ENCODE measurements at regions not wholly inside any gene's neighbourhood (a gene's known extent, or its start where the extent isn't known, plus 50 kb on each side); places are given as distances from the start of the nearest gene placed in this dataset.
"Not testable (repeated sequence)": the region's sequence is repeated elsewhere in the genome, so short reads cannot be mapped to it uniquely, and the experiment has no call there.

DNA sequence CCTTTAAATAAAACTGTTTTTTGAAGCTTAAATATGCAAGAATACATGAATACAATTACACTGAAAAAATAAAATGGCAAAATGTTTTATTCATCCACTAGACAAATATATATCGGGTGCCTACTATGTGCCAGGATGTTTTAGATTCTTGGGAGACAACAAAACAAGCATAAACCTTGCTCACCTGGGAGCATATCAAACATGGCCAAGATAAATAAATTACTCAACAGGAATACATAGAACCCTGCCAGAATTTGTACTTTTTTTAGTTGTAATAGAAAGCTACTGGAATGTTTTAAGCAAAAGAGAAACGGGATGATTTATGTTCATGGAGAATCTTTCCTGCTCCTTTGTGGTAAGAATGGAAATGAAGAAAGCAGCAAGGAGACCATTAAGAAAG lies 2358.5 kb upstream of the PCDH20 start:
- no peaks in the 10 kb centered on the region for H3K27me3 ChIP-seq (replicated peaks; ENCODE audit: insufficient read depth)
- 24% methylated on average over 2 of the region's 2 CpGs for WGBS
- no peak for TF ChIP-seq POLR2AphosphoS5 (IDR thresholded peaks at IDR 0.05)
- TF ChIP-seq POLR2A (IDR thresholded peaks at IDR 0.05): no peak
- TF ChIP-seq, protein P1, sequence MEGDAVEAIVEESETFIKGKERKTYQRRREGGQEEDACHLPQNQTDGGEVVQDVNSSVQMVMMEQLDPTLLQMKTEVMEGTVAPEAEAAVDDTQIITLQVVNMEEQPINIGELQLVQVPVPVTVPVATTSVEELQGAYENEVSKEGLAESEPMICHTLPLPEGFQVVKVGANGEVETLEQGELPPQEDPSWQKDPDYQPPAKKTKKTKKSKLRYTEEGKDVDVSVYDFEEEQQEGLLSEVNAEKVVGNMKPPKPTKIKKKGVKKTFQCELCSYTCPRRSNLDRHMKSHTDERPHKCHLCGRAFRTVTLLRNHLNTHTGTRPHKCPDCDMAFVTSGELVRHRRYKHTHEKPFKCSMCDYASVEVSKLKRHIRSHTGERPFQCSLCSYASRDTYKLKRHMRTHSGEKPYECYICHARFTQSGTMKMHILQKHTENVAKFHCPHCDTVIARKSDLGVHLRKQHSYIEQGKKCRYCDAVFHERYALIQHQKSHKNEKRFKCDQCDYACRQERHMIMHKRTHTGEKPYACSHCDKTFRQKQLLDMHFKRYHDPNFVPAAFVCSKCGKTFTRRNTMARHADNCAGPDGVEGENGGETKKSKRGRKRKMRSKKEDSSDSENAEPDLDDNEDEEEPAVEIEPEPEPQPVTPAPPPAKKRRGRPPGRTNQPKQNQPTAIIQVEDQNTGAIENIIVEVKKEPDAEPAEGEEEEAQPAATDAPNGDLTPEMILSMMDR (IDR thresholded peaks at IDR 0.05): no peak
- DNase-seq (ENCODE audit: low spot score): no peak
- H3K9me3 ChIP-seq: no peaks in the 10 kb centered on the region
- H3K4me3 ChIP-seq: no peak overlapping the region
- H3K27ac ChIP-seq: no peak overlapping the region
- no peaks in the 10 kb centered on the region for H3K4me1 ChIP-seq (replicated peaks)
- H3K36me3 ChIP-seq: no peaks in the 10 kb centered on the region
- intact Hi-C loops (cut with DNase I): no loop called here

DNA sequence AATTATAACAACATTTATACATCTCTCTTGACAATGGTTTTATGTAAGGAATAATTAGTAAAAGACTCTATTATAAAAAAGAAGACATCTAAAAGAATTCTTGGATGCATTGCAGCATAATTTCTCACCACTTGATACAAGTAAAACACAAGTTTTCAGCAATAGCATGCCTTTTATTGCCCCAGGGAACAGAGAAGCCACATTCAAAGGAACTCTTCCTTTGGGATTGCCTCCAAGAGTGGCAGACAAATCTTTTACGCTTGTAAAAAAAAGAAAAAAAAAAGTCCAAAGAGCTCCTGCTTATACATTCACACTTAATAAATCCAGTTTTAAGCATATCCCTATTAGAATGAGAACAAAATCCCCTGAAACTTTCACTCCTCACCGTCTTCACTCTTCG lies 2357.8 kb upstream of the PCDH20 start:
- TF ChIP-seq POLR2AphosphoS5 (IDR thresholded peaks at IDR 0.05) (no peak), POLR2A (IDR thresholded peaks at IDR 0.05) (no peak)
- Histone ChIP-seq H3K4me3 (no peak overlapping the region), H3K4me1 (replicated peaks) (no peaks in the 10 kb centered on the region), H3K27me3 (replicated peaks; ENCODE audit: insufficient read depth) (no peaks in the 10 kb centered on the region), H3K36me3 (no peaks in the 10 kb centered on the region), H3K27ac (no peak overlapping the region), H3K9me3 (no peaks in the 10 kb centered on the region)
- intact Hi-C loops (cut with DNase I): no loop called here
- WGBS: 27% methylated on average over 3 of the region's 3 CpGs
- DNase-seq (ENCODE audit: low spot score): no peak

DNA sequence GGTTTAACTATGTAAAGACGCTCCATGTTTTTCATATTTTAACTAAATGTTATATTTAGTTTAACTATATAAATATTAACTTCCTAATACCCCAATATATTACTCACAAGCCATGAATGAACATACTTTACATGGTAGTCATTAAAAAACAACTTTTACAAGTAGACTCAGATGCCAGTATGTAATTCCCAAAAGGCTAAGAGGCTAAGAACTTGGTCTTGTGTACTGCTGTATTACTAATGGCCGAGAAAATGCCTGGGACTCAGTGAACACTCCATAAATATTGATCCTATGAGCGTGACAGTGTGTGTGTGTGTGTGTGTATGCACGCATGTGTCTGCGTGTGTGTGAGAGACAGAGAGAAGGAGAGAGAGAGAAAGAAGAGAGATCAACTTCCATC lies 2342.0 kb upstream of the PCDH20 start:
- H3K4me1 ChIP-seq (replicated peaks); H3K4me3 ChIP-seq; H3K27ac ChIP-seq; H3K9me3 ChIP-seq; H3K36me3 ChIP-seq; DNase-seq (ENCODE audit: low spot score); intact Hi-C loops (cut with DNase I); H3K27me3 ChIP-seq (replicated peaks; ENCODE audit: insufficient read depth): not testable (repeated sequence)
- 88% methylated on average over 5 of the region's 5 CpGs for WGBS

DNA sequence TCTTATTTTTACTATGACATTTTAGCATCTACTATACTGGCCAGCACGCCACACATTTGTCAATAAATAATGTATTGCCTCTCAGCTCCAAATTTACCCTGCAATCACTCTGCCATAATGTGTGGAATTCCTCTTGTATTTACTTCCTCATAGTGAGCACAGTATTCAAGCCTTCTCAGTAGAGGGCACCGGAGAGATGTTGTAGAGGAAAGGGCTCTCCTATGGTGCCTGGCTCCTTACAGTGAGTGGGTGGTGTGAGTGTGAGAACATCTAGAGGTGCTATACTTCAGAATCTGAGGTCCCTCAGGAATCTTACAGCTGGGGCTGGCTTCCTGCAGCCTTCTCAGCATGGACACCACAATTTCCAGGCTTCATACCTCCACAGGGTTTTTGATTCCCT lies 2334.2 kb upstream of the PCDH20 start:
- H3K9me3 ChIP-seq; H3K27ac ChIP-seq; H3K4me3 ChIP-seq; H3K4me1 ChIP-seq (replicated peaks); DNase-seq (ENCODE audit: low spot score); H3K36me3 ChIP-seq; H3K27me3 ChIP-seq (replicated peaks; ENCODE audit: insufficient read depth); intact Hi-C loops (cut with DNase I): not testable (repeated sequence)
- WGBS: no CpG with 5 or more reads among the region's 2 CpGs

DNA sequence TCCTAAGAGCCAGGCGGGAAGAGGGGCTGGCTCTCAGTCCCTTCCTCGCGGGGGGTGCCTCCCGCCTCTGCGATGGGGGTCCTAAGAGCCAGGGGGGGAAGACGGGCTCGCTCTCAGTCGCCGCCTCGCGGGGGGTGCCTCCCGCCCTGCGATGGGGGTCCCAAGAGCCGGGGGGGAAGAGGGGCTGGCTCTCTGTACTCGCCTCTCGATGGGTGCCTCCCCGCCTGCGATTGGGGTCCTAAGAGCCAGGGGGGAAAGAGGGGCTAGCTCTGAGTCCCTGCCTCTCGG lies 2326.1 kb upstream of the PCDH20 start:
- intact Hi-C loops (cut with DNase I); H3K27ac ChIP-seq; H3K4me1 ChIP-seq (replicated peaks); DNase-seq (ENCODE audit: low spot score); H3K4me3 ChIP-seq; H3K36me3 ChIP-seq; H3K27me3 ChIP-seq (replicated peaks; ENCODE audit: insufficient read depth); H3K9me3 ChIP-seq: not testable (repeated sequence)
- 79% methylated on average over 3 of the region's 19 CpGs for WGBS

DNA sequence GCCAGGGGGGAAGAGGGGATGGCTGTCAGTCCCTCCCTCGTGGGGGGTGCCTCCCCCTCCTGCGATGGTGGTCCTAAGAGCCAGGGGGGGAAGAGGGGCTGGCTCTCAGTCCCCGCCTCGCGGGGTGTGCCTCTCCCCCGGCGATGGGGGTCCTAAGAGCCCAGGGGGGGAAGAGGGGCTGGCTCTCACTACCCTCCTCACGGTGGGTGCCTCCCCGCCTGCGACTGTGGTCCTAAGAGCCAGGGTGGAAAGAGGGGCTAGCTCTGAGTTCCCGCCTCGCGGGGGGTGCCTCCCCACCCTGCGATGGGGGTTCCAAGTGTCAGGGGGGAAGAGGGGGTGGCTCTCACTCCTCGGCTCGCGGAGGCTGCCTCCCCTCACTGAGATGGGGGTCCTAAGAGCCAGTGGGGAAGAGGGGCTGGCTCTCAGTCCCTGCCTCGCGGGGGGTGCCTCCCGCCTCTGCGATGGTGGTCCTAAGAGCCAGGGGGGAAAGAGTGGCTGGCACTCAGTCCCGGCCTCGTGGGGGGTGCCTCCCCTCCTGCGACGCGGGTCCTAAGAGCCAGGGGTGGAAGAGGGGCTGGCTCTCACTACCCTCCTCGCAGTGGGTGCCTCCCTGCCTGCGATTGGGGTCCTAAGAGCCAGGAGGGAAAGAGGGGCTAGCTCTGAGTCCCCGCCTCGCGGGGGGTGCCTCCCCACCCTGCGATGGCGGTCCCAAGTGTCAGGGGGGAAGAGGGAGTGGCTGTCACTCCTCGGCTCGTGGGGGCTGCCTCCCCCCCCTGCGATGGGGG lies 2325.6 kb upstream of the PCDH20 start:
- no peak for DNase-seq (ENCODE audit: low spot score)
- H3K27me3 ChIP-seq (replicated peaks; ENCODE audit: insufficient read depth): no peaks in the 10 kb centered on the region
- no peak overlapping the region for H3K4me3 ChIP-seq
- H3K27ac ChIP-seq: no peak overlapping the region
- WGBS: 97% methylated on average over 35 of the region's 36 CpGs
- TF ChIP-seq POLR2AphosphoS5 (IDR thresholded peaks at IDR 0.05) (no peak), POLR2A (IDR thresholded peaks at IDR 0.05) (no peak)
- TF ChIP-seq, protein P1 (IDR thresholded peaks at IDR 0.05): no peak
- no peaks in the 10 kb centered on the region for H3K36me3 ChIP-seq
- no peaks in the 10 kb centered on the region for H3K4me1 ChIP-seq (replicated peaks)
- intact Hi-C loops (cut with DNase I): no loop called here
- H3K9me3 ChIP-seq: no peaks in the 10 kb centered on the region

DNA sequence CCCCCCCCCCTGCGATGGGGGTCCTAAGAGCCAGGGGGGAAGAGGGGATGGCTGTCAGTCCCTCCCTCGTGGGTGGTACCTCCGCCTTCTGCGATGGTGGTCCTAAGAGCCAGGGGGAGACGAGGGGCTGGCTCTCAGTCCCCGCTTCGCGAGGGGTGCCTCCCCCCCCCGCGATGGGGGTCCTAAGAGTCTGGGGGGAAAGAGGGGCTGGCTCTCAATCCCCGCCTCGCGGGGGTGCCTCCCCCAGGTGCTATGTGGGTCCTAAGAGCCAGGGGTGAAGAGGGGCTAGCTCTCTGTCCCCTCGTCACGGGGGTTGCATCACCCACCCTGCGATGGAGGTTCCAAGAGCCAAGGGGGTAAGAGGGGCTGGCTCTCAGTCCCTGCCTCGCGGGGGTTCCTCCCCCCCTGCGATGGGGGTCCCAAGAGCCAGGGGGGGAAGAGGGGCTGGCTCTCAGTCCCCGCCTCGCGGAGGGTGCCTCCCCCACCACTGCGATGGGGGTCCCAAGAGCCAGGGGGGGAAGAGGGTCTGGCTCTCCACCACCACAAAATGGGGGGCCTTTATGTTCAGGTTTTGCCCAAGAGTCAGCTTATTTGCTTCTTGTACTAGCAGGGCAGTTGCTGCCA lies 2323.6 kb upstream of the PCDH20 start:
- intact Hi-C loops (cut with DNase I); H3K9me3 ChIP-seq; H3K4me1 ChIP-seq (replicated peaks); H3K4me3 ChIP-seq; H3K27ac ChIP-seq; DNase-seq (ENCODE audit: low spot score); H3K36me3 ChIP-seq; H3K27me3 ChIP-seq (replicated peaks; ENCODE audit: insufficient read depth): not testable (repeated sequence)
- WGBS: 94% methylated on average over 22 of the region's 23 CpGs

Measured in prostate gland (tissue), 2 donors.